BJ (cell line): ENCODE measurements at regions not wholly inside any gene's neighbourhood (a gene's known extent, or its start where the extent isn't known, plus 50 kb on each side); places are given as distances from the start of the nearest gene placed in this dataset.
A peak's percentile ranks its signal among the peaks of the same experiment; 100 is the strongest.

Experiments
- CTCF ChIA-PET: fragments of 350-600 bp; formaldehyde crosslinking; extraction: SDS; loops from one replicate; lab custom pipeline; 2021; ENCODE audit warnings: antibody characterized with exemption, inconsistent platforms; lab: Yijun Ruan, JAX
- POLR2A ChIA-PET: fragments of 300-600 bp; sonication (Branson Sonifier 250); formaldehyde crosslinking; extraction: SDS; loops from one replicate; lab custom pipeline; 2021; ENCODE audit warnings: antibody characterized with exemption; lab: Charles Lee
- DNase-seq: peaks from one replicate; pipeline ENCODE4 v3.0.0-alpha.2; 2011; ENCODE audit warnings: low read depth
- H3K27me3 ChIP-seq: 2 replicates; pipeline ENCODE4 v1.6.0; 2011; ENCODE audit warnings: low read length; ENCODE audit not compliant: control insufficient read depth, insufficient read depth
- H3K36me3 ChIP-seq: 2 replicates; pipeline ENCODE4 v1.5.1; 2011; ENCODE audit warnings: low read length; ENCODE audit not compliant: control insufficient read depth, insufficient read depth
- H3K4me3 ChIP-seq: 2 replicates; pipeline ENCODE4 v1.5.1; 2011; ENCODE audit warnings: low read depth, mild to moderate bottlenecking, control low read depth, low read length
- CTCF ChIP-seq: IDR thresholded peaks from 2 replicates; pipeline ENCODE4 v1.5.1; 2011; ENCODE audit warnings: low read depth, mild to moderate bottlenecking, control low read depth, inconsistent platforms, low read length, moderate library complexity; ENCODE audit not compliant: insufficient read depth

DNA sequence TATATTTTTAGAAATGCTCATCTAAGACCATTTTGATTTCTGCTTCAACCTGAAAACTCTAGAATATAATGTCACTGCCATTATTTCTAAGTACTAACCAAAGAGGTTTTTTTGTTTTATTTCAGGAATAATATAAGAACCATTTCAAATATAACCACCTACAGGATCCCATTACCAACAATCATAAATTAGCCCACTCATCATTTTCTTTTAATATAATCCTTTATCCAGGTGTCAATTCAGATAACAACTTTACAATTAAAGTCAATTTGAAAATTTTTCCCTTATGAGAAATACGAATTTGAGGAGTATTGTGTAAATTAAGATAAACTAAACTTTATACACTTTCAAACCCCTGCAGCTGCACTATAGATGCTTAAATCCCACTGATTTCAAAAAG, 1043.0 kb upstream of the CNTN5 start:
- CTCF ChIA-PET: no interaction called here
- Histone ChIP-seq H3K36me3 (no peaks in the 10 kb centered on the region), H3K4me3 (no peak overlapping the region), H3K27me3 (no peaks in the 10 kb centered on the region)
- POLR2A ChIA-PET: no interaction called here
- no peak for TF ChIP-seq CTCF
- no peak for DNase-seq

GRCh38 chr11:97979741-97980140, 1041.0 kb upstream of the CNTN5 start:
- H3K4me3 ChIP-seq: no peak overlapping the region
- POLR2A ChIA-PET: interaction anchor here (0.6 kb wide), 1 partner anchor 1032 kb away, joined by 5 read pairs; no protein-coding TSS in a partner anchor
- CTCF ChIA-PET: interaction anchor here (1.5 kb wide), 1 partner anchor 9 kb away, joined by 4 read pairs; no protein-coding TSS in a partner anchor
- no peak for TF ChIP-seq CTCF
- H3K27me3 ChIP-seq: no peaks in the 10 kb centered on the region
- DNase-seq: no peak
- no peaks in the 10 kb centered on the region for H3K36me3 ChIP-seq

GRCh38 chr11:97982512-97982911, 1038.2 kb upstream of the CNTN5 start:
- no peak for TF ChIP-seq CTCF
- no peak overlapping the region for H3K4me3 ChIP-seq
- DNase-seq: no peak
- ChIA-PET CTCF (no interaction called here), POLR2A (no interaction called here)
- no peaks in the 10 kb centered on the region for H3K27me3 ChIP-seq
- no peaks in the 10 kb centered on the region for H3K36me3 ChIP-seq

- ChIA-PET POLR2A (no interaction called here), CTCF (no interaction called here)
- no peak overlapping the region for H3K4me3 ChIP-seq
- no peak for DNase-seq
- H3K27me3 ChIP-seq: no peaks in the 10 kb centered on the region
- TF ChIP-seq CTCF: no peak
- no peaks in the 10 kb centered on the region for H3K36me3 ChIP-seq
Measured at GRCh38 chr11:97989121-97989520, 1031.6 kb upstream of the CNTN5 start.

DNA sequence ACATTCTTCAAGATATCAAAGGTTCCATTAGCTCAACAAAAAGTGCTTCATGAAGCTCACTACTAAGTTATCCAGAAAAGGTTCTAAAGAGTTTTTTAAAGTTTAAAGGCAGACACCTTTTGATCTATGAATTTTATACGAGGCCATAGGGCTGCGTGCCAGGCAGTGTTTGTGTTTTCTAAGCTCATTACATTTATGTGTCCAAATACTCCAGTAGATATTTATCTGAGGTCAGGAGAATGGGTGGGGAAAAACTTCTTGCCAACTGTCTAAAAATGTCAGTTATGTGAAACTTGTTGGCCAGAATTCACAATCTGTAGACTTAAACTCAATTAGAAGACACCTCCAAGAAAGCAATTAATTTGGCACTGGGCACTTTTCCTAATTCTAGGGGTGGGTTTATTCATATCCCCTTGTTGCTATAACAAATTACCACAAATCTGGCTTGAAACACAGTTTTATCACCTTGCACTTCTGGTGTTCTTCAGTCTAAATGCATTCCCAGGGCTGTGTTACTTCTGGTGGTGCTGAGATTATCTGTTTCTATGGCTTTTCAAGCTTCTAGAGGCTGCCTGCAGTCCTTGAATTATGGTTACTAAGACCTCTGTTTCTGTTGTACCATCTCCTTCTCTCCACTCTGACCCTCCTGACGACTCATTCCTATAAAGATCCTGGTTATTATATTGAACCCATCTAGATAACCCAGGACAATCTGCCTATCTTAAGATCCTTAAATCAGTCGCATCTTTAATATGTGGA, 1030.4 kb upstream of the CNTN5 start:
- CTCF ChIA-PET: no interaction called here
- DNase-seq: peak; percentile 17
- no peak for TF ChIP-seq CTCF
- H3K36me3 ChIP-seq: no peaks in the 10 kb centered on the region
- POLR2A ChIA-PET: no interaction called here
- no peaks in the 10 kb centered on the region for H3K27me3 ChIP-seq
- H3K4me3 ChIP-seq: no peak overlapping the region
